Stimulated activated CD8-positive, alpha-beta memory T cell treated with anti-CD3 and anti-CD28 coated beads, Interleukin-7, amount 100 ng/mL, for 4 hours (primary cell): ENCODE measurements at regions not wholly inside any gene's neighbourhood (a gene's known extent, or its start where the extent isn't known, plus 50 kb on each side); places are given as distances from the start of the nearest gene placed in this dataset.

Experiments used
- DNase-seq, 2 donors: peaks; one replicate each; pipeline ENCODE4 v3.0.0-alpha.2; 2020; ENCODE audit warnings: low read depth in 2 of 2

GRCh38 chr6:15801912-15802311 lies 139.1 kb upstream of the DTNBP1 start:
- DNase-seq = no peak

DNA sequence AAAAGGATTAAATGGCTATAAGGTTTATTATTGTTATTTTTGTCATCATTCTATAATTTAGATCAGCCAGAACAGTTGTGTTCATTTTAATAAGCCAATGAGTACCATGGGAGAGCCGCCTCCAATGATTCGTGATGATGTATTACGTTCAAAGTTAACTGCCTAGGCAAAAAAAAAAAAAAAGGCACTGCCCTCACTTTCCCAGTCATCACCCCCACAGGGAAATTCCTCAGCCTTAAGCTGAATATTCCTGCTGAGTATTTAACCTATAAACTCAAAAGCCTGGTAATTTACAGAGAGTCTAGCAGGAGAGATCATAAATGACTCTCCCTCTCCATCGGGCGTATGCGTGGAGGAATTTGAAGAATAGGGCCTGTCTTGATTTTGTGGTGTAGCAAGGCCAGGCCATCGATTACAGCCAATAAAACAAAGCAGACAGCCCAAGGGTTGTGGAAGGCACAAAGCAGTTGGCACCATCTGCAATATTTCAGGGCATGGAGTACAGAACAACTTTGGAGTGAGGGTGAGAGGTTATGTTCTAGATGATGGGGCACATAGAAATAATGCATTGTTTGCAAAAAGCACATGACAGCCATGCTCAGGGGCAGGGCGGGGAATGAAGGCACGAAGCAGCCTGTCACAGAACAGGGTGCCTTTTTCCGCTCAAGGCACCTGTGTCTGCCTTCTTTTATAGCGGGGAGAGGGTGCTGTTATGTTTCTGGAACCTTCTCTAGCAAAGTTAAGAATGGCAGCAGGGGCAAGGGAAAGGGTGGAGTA lies 138.2 kb upstream of the DTNBP1 start:
- no peak for DNase-seq

- DNase-seq = no peak
Observed at GRCh38 chr6:15798533-15799255, 135.9 kb upstream of the DTNBP1 start.

- DNase-seq = no peak
Observed at GRCh38 chr6:15796844-15797243, 134.0 kb upstream of the DTNBP1 start.

GRCh38 chr6:15796130-15796771 lies 133.4 kb upstream of the DTNBP1 start:
- DNase-seq = no peak

DNA sequence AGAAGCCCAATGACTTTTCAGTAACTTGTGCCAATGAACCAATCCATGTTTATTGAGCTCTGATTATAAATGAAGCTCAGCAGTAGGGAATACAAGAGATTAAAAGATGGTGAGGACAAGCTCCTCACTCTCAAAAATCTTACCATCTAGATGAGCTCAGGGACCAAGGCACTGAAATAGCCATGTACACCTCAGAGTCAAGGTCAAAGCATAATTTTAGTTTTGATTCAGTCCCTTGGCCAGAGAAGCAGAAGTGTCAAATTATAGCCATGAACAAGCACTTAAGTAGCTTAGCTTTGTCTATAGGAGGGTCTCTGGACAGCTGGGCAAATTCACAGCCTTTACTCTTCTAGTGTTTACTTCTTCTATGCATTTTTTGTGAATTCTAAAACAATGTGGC lies 131.0 kb upstream of the DTNBP1 start:
- no peak for DNase-seq

GRCh38 chr6:15793288-15793687 lies 130.5 kb upstream of the DTNBP1 start:
- DNase-seq = no peak

DNA sequence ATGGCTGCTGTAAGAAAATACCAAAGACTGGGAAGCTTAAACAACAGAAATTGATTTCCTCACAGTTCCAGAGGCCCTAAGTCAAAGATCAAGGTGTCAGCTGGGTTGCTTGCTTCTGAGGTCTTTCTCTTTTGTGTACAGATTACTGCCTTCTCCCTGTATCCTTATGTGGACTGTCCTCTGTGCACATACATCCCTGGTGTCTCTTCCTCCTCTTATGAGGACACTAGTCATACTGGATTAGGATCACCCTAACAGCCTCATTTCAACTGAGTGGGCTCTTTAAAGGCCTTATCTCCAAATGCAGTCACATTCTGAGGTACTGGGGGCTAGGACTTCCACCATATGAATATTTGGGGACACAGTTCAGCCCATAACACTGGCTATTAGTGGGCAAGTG lies 130.0 kb upstream of the DTNBP1 start:
- DNase-seq = no peak

GRCh38 chr6:15791448-15792181 lies 128.8 kb upstream of the DTNBP1 start:
- DNase-seq = no peak

- no peak for DNase-seq
Observed at GRCh38 chr6:15790116-15790515, 127.3 kb upstream of the DTNBP1 start.

DNA sequence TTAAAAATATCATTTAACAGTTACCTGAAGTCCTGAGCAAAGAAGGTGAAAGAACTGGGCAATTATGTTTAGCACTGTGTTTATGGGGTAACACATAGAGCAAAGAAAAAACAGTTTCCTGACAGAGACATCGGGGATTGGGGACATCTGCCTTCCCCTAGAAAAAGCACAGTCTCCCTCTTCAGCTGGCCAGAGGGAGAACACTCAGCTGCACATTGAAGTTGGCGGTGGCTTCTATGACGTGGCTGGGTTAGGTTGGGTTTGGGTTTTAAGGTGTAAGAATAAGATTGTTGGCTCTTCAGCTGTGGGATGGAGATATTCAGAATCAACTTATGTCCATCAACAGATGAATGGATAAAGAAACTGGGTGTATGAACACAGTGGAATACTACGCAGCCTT lies 124.0 kb upstream of the DTNBP1 start:
- DNase-seq = no peak

DNA sequence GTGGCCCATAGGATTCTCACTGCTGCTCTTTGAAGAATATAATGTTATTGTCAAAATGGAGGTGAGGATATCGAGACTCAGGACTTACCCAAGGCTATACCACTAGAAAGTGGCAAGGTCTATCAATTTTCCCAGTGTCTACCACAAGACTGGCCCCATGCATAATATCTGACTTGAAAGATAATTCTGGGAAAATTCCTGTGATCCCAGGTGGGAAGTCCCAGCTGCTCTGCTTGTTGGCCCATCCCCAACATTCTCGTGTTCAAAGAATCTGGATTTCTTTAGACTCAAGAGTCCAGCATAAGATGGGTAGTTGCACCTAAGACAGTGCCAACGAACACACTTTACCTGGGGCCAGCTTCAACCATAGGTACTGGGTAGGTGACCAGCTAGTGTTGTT lies 120.7 kb upstream of the DTNBP1 start:
- DNase-seq = no peak

DNA sequence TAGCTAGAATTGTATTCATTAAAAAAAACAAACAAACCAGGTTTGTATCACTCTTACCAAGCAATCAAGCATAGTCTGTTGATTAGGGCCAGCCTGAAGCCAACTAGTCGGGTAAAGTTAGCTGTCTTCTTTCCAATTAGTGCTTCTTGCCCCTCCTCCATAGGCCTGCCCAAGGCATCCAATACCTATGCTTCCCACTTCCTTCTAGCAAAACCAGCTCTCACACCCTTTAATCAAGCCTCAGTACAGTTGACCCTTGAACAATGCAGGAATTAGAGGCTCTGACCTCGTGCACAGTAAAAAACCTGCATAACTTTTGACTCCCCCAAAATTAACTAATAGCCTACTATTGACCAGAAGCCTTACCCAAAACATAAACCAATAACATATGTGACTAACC lies 119.1 kb upstream of the DTNBP1 start:
- no peak for DNase-seq

DNA sequence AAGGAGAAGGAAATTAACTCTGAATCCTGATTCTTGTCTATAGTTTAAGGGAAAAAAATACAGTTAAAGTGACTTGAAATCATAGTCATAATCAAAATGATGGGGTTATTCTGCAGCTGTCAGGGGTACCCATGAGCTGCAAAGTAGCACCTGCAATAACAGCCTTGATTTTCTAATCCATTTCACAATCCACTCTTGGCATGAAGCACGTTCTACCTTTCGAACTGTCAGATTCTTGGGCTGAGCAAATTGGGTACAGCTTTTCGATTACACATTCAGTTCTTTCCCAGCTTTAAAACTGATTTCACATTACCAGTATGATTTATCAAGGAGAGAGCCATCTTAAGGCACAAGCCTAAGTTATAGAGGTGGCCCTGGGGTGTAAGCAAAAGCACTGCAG lies 118.5 kb upstream of the DTNBP1 start:
- no peak for DNase-seq

DNA sequence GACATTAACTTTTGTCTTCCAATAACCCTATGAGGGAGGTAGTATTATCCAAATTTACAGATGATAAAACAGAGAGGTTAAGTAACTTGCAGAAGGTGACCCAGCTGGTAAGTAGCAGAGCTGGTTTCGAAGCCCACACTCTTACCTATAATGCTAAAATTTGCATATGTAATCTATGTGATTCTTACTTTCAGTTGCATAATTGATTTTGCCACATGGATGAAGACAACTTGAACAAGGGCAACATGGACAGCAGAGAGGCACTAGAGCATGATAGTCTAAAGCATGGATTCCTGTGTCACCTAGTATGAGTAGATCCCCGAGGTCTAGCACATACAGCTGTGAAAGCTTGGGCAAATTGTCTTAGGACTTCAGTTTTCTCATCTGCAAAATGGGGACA lies 117.6 kb upstream of the DTNBP1 start:
- no peak for DNase-seq

DNA sequence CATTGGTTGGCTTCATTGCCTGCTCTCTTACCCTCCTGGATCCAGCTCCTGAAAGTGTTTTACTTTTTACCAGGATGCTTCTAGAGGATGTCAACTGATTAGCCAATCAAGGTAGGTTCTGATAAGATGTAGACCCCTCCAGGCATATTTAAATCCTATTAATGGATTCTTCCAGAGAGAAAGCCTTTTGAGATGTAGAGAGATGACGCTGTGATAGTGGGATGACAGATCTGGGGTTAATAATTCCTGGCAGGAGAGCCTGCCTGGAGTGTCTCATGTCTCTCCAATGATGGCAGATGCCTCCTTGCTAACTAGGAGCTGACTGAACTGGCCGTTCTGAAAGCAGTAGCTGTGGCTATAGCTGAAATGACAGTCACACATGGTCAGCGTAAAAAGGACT lies 116.9 kb upstream of the DTNBP1 start:
- DNase-seq = no peak

- DNase-seq = no peak
Observed at GRCh38 chr6:15776458-15776980, 113.7 kb upstream of the DTNBP1 start.

- no peak for DNase-seq
Observed at GRCh38 chr6:15775741-15776140, 112.9 kb upstream of the DTNBP1 start.

DNA sequence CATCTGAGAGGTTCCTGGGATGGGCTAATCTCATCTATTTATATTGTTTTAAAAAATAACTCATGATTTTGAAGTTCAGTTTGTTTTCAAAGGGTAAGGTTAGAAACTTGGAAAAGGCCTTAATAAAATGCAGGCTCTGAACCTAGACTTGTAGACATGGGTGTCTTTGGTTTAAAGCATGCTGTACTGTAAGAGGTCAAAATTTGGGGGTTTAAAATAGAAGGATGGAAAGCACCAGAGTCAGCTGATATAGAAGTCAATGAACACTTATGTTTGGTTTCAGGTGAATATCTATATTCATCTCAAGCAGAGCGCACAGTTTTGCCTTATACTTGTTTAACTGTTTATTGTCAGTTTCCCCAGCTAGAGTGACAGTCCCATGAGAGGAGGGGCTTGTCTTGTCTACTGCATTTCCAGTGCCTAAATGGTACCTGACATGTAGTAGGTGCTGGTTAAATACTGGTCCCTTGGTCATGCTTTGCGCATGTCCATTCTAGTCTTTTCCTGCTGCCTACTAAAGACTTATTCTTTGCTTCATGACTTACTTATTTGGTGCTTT lies 112.3 kb upstream of the DTNBP1 start:
- no peak for DNase-seq

DNA sequence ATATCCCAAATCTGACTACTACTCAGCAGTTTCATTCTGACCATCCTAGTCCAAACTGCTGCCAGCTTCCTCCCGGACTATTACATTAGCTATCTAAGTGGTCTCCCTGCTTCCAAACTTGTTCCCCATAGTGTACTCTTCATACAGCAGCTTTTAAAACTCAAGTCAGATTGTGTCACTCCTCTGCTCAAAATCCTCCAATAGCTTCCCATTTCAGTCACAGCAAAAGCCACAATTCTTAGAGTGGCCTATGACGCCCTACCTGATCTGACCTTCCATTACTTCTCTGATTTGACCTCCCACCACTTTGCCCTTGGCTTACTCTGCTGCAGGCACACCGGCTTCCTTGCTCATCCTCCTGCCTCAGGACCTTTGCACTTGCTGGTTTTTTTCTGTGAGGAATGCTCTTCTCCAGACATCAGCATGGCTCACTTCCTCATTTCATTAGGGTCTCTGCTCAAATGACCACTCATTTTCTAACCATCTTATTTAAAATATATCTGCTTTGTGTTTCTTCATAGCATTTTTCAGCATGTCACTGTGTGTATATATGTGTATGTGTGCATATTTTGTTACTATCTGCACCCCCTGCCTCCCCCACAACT lies 111.1 kb upstream of the DTNBP1 start:
- DNase-seq = no peak
